GM23338 (cell line): ENCODE measurements at regions not wholly inside any gene's neighbourhood (a gene's known extent, or its start where the extent isn't known, plus 50 kb on each side); places are given as distances from the start of the nearest gene placed in this dataset.

Experiments
- CREB1 ChIP-seq: fragments of 250-450 bp; sonication (Bioruptor Pico); IDR thresholded peaks from 2 replicates; pipeline ENCODE4 v1.5.0; 2020; ENCODE audit warnings: low read depth, mild to moderate bottlenecking, moderate library complexity
- EZH2 ChIP-seq: fragments of 200-600 bp; sonication (generic); IDR thresholded peaks from one replicate; pipeline ENCODE4 v1.8.0; 2017; ENCODE audit warnings: antibody characterized with exemption, mild to moderate bottlenecking, low read depth; ENCODE audit not compliant: unreplicated experiment
- EZH2phosphoT487 ChIP-seq: fragments of 200-600 bp; sonication (generic); IDR thresholded peaks from one replicate; pipeline ENCODE4 v1.8.1; 2018; ENCODE audit warnings: antibody characterized with exemption; ENCODE audit not compliant: unreplicated experiment
- JUNB ChIP-seq: IDR thresholded peaks from one replicate; pipeline ENCODE4 v1.6.1; 2016; ENCODE audit warnings: antibody characterized with exemption; ENCODE audit not compliant: unreplicated experiment
- NANOG ChIP-seq: IDR thresholded peaks from 2 replicates; pipeline ENCODE4 v1.6.1; 2016; ENCODE audit warnings: antibody characterized with exemption, borderline replicate concordance
- POLR2AphosphoS5 ChIP-seq: IDR thresholded peaks from 2 replicates; pipeline ENCODE4 v1.6.1; 2016; ENCODE audit warnings: antibody characterized with exemption, low read depth
- ZNF114 ChIP-seq: fragments of 250-450 bp; sonication (Bioruptor Pico); IDR thresholded peaks from 2 replicates; pipeline ENCODE4 v1.5.0; 2020; ENCODE audit warnings: mild to moderate bottlenecking, moderate library complexity
- ZNF331 ChIP-seq: fragments of 250-450 bp; sonication (Bioruptor Pico); IDR thresholded peaks from 2 replicates; pipeline ENCODE4 v1.5.0; 2020; ENCODE audit warnings: low read depth, mild to moderate bottlenecking, moderate library complexity
- TF ChIP-seq, protein P1 (sequence below), 2 experiments: fragments of 200-600 bp in 1 of 2; sonication (generic) in 1 of 2; conservative IDR thresholded peaks; 2 replicates each; pipeline versions ENCODE4 v1.5.1 to v1.6.1; 2016 to 2017; ENCODE audit warnings: antibody characterized with exemption in 2 of 2, low read depth in 2 of 2, mild to moderate bottlenecking in 2 of 2, moderate library complexity in 1 of 2
- TF ChIP-seq, protein P2 (sequence below): IDR thresholded peaks from one replicate; pipeline ENCODE4 v1.6.1; 2018; ENCODE audit warnings: antibody characterized with exemption; ENCODE audit not compliant: unreplicated experiment
- TF ChIP-seq, protein P3 (sequence below): IDR thresholded peaks from 2 replicates; pipeline ENCODE4 v1.6.1; 2016; ENCODE audit warnings: antibody characterized with exemption

DNA sequence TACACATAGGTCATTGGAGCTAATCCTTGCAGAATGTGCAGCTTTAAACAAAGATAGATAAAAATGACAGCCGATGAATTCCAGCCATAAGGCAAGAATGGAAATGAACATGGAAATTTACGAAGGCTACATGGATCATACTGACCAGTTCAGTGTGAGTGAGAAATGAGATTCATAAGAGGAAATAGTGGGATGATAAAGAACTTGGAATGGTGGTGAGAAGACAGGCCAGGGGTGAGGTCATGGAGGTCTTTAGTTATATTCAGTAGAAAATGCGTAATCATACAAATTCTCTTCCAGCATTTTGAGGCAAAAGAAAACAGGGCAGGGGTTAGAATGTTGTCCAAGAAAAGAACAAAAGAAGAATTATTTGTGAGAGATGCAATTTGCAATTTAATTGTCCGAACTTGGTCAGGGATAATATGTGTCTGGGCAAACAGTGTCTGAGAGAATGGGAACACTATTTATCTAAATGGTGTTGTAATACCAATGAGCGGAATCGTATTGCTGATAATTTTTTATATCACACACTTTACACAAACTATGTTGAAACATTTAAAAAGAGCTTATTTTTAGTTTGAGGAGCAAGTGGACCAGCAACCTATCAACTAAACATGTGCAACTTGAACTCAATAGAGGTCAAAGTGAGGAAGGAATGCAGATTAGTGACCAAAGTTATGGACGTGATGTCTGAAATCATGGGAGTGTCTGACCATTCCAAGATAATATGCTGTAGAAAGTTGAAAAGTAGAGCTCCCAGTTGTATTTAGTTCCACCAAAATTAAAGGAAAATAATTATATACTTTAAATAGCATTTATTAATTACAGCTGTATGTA lies 739.0 kb upstream of the NCAM2 start:
- TF ChIP-seq EZH2phosphoT487 (no peak), EZH2 (no peak), POLR2AphosphoS5 (no peak), JUNB (no peak), ZNF114 (CRISPR knock-in tag) (no peak), CREB1 (CRISPR knock-in tag) (no peak), ZNF331 (CRISPR knock-in tag) (no peak), NANOG (no peak)
- TF ChIP-seq, protein P1, sequence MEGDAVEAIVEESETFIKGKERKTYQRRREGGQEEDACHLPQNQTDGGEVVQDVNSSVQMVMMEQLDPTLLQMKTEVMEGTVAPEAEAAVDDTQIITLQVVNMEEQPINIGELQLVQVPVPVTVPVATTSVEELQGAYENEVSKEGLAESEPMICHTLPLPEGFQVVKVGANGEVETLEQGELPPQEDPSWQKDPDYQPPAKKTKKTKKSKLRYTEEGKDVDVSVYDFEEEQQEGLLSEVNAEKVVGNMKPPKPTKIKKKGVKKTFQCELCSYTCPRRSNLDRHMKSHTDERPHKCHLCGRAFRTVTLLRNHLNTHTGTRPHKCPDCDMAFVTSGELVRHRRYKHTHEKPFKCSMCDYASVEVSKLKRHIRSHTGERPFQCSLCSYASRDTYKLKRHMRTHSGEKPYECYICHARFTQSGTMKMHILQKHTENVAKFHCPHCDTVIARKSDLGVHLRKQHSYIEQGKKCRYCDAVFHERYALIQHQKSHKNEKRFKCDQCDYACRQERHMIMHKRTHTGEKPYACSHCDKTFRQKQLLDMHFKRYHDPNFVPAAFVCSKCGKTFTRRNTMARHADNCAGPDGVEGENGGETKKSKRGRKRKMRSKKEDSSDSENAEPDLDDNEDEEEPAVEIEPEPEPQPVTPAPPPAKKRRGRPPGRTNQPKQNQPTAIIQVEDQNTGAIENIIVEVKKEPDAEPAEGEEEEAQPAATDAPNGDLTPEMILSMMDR (conservative IDR thresholded peaks at IDR 0.05; ENCODE audit: low read depth in 2 of 2) = no peak
- TF ChIP-seq, protein P2, sequence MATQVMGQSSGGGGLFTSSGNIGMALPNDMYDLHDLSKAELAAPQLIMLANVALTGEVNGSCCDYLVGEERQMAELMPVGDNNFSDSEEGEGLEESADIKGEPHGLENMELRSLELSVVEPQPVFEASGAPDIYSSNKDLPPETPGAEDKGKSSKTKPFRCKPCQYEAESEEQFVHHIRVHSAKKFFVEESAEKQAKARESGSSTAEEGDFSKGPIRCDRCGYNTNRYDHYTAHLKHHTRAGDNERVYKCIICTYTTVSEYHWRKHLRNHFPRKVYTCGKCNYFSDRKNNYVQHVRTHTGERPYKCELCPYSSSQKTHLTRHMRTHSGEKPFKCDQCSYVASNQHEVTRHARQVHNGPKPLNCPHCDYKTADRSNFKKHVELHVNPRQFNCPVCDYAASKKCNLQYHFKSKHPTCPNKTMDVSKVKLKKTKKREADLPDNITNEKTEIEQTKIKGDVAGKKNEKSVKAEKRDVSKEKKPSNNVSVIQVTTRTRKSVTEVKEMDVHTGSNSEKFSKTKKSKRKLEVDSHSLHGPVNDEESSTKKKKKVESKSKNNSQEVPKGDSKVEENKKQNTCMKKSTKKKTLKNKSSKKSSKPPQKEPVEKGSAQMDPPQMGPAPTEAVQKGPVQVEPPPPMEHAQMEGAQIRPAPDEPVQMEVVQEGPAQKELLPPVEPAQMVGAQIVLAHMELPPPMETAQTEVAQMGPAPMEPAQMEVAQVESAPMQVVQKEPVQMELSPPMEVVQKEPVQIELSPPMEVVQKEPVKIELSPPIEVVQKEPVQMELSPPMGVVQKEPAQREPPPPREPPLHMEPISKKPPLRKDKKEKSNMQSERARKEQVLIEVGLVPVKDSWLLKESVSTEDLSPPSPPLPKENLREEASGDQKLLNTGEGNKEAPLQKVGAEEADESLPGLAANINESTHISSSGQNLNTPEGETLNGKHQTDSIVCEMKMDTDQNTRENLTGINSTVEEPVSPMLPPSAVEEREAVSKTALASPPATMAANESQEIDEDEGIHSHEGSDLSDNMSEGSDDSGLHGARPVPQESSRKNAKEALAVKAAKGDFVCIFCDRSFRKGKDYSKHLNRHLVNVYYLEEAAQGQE = no peak
- TF ChIP-seq, protein P3, sequence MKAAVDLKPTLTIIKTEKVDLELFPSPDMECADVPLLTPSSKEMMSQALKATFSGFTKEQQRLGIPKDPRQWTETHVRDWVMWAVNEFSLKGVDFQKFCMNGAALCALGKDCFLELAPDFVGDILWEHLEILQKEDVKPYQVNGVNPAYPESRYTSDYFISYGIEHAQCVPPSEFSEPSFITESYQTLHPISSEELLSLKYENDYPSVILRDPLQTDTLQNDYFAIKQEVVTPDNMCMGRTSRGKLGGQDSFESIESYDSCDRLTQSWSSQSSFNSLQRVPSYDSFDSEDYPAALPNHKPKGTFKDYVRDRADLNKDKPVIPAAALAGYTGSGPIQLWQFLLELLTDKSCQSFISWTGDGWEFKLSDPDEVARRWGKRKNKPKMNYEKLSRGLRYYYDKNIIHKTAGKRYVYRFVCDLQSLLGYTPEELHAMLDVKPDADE = no peak
